ENCODE measurements at regions not wholly inside any gene's neighbourhood (a gene's known extent, or its start where the extent isn't known, plus 50 kb on each side); places are given as distances from the start of the nearest gene placed in this dataset.

DNA sequence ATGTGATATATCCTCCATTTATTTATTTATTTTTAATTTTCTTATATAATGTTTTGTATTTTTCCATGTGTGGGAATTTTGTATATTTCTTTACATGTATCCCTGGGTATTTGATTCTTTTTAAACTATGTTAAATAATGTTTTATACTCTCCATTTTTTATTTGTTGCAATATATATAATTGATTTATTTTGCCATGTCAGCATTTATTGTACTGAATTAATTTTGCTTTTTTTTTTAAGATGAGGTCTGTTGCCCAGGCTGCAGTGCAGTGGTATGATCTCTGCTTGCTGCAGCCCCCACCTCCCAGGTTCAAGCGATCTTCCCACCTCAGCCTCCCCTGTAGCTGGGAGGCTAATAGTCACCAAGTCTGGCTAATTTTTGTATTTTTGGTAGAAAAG is 187.4 kb downstream of the CDC14C start:
- Histone ChIP-seq H3K4me3 (no peak overlapping the region), H3K27ac (no peak overlapping the region), H3K4me1 (no peaks in the 10 kb centered on the region), H3K27me3 (no peaks in the 10 kb centered on the region), H3K36me3 (no peaks in the 10 kb centered on the region), H3K9me3 (peaks cover 0 to 2% (median 0%) of the 10 kb centered on the region in 3 donors)
- no peak for DNase-seq
- TF ChIP-seq, protein P1, sequence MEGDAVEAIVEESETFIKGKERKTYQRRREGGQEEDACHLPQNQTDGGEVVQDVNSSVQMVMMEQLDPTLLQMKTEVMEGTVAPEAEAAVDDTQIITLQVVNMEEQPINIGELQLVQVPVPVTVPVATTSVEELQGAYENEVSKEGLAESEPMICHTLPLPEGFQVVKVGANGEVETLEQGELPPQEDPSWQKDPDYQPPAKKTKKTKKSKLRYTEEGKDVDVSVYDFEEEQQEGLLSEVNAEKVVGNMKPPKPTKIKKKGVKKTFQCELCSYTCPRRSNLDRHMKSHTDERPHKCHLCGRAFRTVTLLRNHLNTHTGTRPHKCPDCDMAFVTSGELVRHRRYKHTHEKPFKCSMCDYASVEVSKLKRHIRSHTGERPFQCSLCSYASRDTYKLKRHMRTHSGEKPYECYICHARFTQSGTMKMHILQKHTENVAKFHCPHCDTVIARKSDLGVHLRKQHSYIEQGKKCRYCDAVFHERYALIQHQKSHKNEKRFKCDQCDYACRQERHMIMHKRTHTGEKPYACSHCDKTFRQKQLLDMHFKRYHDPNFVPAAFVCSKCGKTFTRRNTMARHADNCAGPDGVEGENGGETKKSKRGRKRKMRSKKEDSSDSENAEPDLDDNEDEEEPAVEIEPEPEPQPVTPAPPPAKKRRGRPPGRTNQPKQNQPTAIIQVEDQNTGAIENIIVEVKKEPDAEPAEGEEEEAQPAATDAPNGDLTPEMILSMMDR (IDR thresholded peaks at IDR 0.05), result no peak
- intact Hi-C loops (cut with DNase I; ENCODE audit: low total_unique reads), result no loop called here

GRCh38 chr7:49112222-49112621 is 187.9 kb downstream of the CDC14C start:
- H3K4me1 ChIP-seq, result no peaks in the 10 kb centered on the region
- TF ChIP-seq, protein P1 (IDR thresholded peaks at IDR 0.05), result no peak
- H3K27ac ChIP-seq, result no peak overlapping the region
- no peaks in the 10 kb centered on the region for H3K27me3 ChIP-seq
- no peak for DNase-seq
- H3K4me3 ChIP-seq, result no peak overlapping the region
- H3K36me3 ChIP-seq, result no peaks in the 10 kb centered on the region
- H3K9me3 ChIP-seq, result peaks cover 0 to 2% (median 0%) of the 10 kb centered on the region in 3 donors
- intact Hi-C loops (cut with DNase I; ENCODE audit: low total_unique reads), result no loop called here

DNA sequence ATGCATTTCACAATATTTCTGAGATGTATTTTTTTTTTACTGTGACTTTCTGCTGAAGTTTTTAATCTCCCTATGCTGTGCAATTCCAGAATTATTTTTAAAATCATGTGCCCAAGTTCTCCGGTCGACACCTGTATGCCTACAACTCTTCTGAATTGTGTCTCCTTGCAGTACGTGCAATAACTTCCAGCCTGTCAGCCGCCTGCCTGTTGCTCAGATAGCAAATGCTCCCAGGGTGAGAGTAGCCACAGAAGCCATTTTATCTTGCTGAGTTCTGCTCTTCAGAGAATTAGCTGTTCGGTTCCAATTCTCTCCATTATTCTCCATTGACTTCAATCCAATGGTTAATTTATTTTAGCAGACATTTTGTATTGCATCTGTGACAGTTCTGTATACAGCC is 188.3 kb downstream of the CDC14C start:
- intact Hi-C loops (cut with DNase I; ENCODE audit: low total_unique reads), result no loop called here

GRCh38 chr7:49119706-49120105 is 195.4 kb downstream of the CDC14C start:
- Histone ChIP-seq H3K9me3 (no peaks in the 10 kb centered on the region), H3K4me1 (no peaks in the 10 kb centered on the region), H3K4me3 (no peak overlapping the region), H3K27me3 (no peaks in the 10 kb centered on the region), H3K36me3 (no peaks in the 10 kb centered on the region), H3K27ac (no peak overlapping the region)
- TF ChIP-seq, protein P1 (IDR thresholded peaks at IDR 0.05), result no peak
- no peak for DNase-seq
- intact Hi-C loops (cut with DNase I; ENCODE audit: low total_unique reads), result no loop called here

More for the DNA sequence above, 188.3 kb downstream of the CDC14C start:
- TF ChIP-seq, protein P1 (IDR thresholded peaks at IDR 0.05), result no peak
- Histone ChIP-seq H3K27me3 (no peaks in the 10 kb centered on the region), H3K4me1 (no peaks in the 10 kb centered on the region), H3K36me3 (no peaks in the 10 kb centered on the region), H3K4me3 (no peak overlapping the region), H3K27ac (no peak overlapping the region), H3K9me3 (peaks cover 0 to 2% (median 0%) of the 10 kb centered on the region in 3 donors)
- no peak for DNase-seq

DNA sequence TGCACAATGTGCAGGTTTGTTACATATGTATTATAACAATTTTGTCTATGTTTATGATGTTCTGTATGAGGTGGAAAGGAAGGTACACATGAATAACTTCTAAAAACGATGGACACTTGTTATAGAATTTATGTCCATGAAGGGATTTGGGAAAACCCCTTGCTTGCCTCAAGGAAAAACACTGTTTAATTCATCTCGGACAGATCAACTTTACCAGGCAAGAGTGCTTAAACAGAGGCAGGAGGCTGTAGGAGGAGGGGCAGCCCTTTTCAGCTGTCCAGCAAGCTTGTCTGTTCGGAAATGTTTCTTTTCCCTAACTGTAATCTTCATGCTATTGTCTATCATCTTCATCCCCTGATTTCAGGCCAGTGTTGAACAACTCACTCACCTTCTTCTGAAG is 200.9 kb downstream of the CDC14C start:
- Histone ChIP-seq H3K36me3 (no peaks in the 10 kb centered on the region), H3K9me3 (no peaks in the 10 kb centered on the region), H3K4me3 (no peak overlapping the region), H3K27me3 (no peaks in the 10 kb centered on the region), H3K4me1 (no peaks in the 10 kb centered on the region), H3K27ac (no peak overlapping the region)
- TF ChIP-seq, protein P1 (IDR thresholded peaks at IDR 0.05), result no peak
- DNase-seq, result no peak
- intact Hi-C loops (cut with DNase I; ENCODE audit: low total_unique reads), result no loop called here

DNA sequence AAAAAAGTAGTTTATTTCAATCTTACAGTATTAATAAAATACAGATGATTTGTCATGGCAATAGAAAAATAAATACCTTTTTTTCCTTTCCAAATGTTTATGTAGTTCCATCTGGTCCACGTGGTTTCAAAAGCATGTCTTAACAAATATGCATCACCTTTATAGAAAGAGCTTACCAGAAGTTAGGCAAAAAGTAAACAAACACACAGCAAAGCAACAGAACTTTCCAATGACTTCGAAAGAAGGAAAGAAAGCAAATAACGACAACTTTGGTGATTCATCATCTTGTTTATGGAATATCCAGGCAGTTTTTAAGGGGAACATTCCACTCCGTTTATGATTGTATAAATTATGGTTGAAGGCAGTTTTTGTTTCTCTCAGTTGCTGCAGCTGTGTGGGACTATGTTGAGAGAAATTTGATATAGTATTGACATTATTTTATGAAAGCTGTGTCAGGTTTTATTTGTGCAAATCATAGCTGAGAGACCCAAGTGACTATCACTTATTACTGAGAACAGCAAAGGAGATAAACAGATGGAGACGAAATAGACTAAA is 203.1 kb downstream of the CDC14C start:
- Histone ChIP-seq H3K27me3 (no peaks in the 10 kb centered on the region), H3K9me3 (no peaks in the 10 kb centered on the region), H3K4me1 (no peaks in the 10 kb centered on the region), H3K4me3 (no peak overlapping the region), H3K27ac (no peak overlapping the region), H3K36me3 (no peaks in the 10 kb centered on the region)
- no peak for DNase-seq
- TF ChIP-seq, protein P1 (IDR thresholded peaks at IDR 0.05), result no peak
- intact Hi-C loops (cut with DNase I; ENCODE audit: low total_unique reads), result no loop called here

Data from tibial artery (tissue), 4 donors.